ENCODE measurements at regions not wholly inside any gene's neighbourhood (a gene's known extent, or its start where the extent isn't known, plus 50 kb on each side); places are given as distances from the start of the nearest gene placed in this dataset.
A peak's percentile ranks its signal among the peaks of the same experiment; 100 is the strongest.

DNA sequence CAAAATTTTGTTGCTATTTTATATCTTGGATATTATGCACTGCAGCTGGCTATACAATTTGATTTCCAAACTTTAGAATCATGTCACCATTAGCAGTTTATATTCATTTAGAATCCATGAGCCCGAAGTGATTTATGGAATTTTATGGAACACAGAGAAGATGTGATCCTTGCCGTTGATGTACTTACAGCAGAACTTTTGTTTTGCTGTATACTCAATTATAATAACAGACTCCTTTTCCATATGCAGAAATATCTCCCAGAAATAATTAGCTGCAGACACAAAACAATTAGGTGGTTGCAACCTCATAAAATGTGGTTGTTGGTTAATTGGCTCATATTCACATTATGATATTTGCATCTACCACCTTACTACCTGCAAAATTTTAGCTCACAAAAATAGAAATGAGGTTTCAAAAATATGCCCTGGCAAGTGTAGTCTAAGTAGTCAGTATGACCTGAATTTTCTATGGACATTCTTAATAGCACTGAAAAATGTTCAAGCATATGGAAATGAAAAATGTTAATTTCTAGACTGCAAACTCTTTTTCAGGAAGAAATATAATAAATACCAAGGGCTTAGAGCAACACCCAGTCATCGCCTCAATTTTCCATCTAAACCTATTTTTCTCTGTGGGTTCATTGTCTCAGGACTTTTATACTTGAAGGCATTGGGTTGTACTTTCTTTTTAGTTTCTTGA is 997.6 kb downstream of the MCTP2 start:
- intact Hi-C loops (cut with DNase I): no loop called here
- no peak for ATAC-seq

DNA sequence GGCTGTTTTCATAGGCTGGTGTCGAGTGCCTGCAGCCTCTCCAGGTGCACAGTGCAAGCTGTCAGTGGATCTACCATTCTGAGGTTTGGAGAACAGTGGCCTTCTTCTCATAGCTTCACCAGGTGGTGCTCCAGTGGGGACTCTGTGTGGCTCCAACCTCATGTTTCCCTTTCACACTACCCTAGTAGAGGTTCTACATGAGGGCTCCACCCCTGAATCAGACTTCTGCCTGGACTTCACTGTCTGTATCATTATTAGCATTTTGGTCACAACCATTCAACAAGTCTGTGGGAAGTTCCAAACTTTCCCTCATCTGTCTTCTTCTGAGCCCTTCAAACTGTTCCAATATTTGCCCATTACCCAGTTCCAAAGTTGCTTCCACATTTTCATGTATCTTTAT is 1003.7 kb downstream of the MCTP2 start:
- intact Hi-C loops (cut with DNase I): no loop called here
- ATAC-seq: no peak
- DNase-seq: no peak

More for the DNA sequence above, 997.6 kb downstream of the MCTP2 start:
- DNase-seq: no peak

GRCh38 chr15:95247071-95247984 is 1016.0 kb downstream of the MCTP2 start:
- intact Hi-C loops (cut with DNase I): no loop called here
- DNase-seq: no peak
- ATAC-seq: no peak

- no peak for DNase-seq
- intact Hi-C loops (cut with DNase I): no loop called here
- no peak for ATAC-seq
Measured at GRCh38 chr15:95249524-95249923, 1018.2 kb downstream of the MCTP2 start.

- no peak for DNase-seq
- intact Hi-C loops (cut with DNase I): loop anchor here in 1 of 2 donors (10.0 kb wide), 1 partner anchor 1982 kb away; no protein-coding TSS in a partner anchor
- no peak for ATAC-seq
Measured at GRCh38 chr15:95252404-95252803, 1021.0 kb downstream of the MCTP2 start.

DNA sequence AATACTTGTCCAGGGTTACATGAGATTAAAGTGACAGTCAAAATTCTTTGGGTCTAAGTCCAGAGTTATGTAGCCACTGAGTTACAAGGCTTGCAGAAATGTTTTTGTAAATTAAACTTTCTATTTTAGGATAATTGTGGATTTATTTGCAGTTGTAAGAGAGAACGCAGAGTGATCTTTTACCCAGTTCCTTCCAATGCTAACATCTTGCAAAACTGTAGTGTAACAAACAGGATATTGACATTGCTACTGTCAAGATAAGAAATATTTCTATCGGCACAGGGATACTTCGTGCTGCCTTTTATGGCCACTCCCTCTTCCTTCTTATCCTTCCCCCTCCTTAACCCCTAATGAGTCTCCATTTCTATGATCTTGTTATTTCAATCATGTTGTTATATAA is 1022.9 kb downstream of the MCTP2 start:
- DNase-seq: no peak
- ATAC-seq: no peak

GRCh38 chr15:95259513-95259912 is 1028.2 kb downstream of the MCTP2 start:
- ATAC-seq: peak; percentile 78 to 85
- intact Hi-C loops (cut with DNase I): loop anchor here in 1 of 2 donors (5.0 to 10.0 kb wide), 3 partner anchors 1088 to 1975 kb away; no protein-coding TSS in a partner anchor
- DNase-seq: peak; percentile 68

More for the DNA sequence above, 1022.9 kb downstream of the MCTP2 start:
- intact Hi-C loops (cut with DNase I): loop anchor here in 1 of 2 donors (10.0 kb wide), 1 partner anchor 1981 kb away; no protein-coding TSS in a partner anchor

GRCh38 chr15:95259965-95260364 is 1028.6 kb downstream of the MCTP2 start:
- peak; percentile 48 for DNase-seq
- intact Hi-C loops (cut with DNase I): loop anchor here (5.0 to 10.0 kb wide), 4 partner anchors 1065 to 1975 kb away; no protein-coding TSS in a partner anchor
- ATAC-seq: peak; percentile 69 to 78

DNA sequence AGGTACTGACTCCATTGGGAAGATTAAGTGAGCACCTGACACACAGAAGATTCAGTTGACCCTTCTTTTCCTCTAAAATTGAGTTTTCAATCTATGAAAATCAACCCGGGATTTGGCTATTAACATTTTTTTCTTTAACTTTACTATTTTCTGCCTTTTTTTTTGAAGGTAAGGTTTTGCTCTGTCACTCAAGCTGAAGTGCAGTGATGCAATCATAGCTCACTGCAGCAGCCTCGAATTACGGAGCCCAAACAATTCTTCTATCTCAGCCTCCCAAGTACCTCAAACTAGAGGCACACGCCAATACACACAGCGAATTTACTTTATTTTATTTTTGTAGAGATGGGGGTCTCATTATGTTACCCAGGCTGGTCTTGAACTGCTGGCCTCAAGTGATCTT is 1029.5 kb downstream of the MCTP2 start:
- intact Hi-C loops (cut with DNase I): loop anchor here in 1 of 2 donors (10.0 kb wide), 1 partner anchor 1064 kb away; no protein-coding TSS in a partner anchor
- no peak for DNase-seq
- ATAC-seq: no peak

GRCh38 chr15:95261546-95261945 is 1030.2 kb downstream of the MCTP2 start:
- no peak for DNase-seq
- no peak for ATAC-seq
- intact Hi-C loops (cut with DNase I): loop anchor here in 1 of 2 donors (10.0 kb wide), 1 partner anchor 1063 kb away; no protein-coding TSS in a partner anchor

DNA sequence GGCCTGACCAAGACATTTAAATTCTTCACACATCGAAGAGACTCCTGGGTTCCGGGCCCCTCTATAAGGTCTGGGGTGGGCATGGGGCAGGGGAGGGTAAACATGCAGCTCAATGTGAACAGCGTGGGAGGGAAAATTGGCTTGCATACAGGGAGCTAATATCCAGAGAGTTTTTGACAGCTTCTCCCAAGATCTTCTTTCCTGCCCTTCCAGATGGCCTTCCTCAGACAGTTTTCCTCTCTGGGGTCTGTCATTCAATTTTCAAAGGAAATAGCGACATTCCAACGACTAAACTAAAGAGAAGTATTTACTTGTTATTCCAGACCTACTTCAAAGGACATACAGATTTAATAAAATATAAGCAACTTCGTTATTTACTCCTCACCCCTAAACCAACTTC is 1030.6 kb downstream of the MCTP2 start:
- intact Hi-C loops (cut with DNase I): loop anchor here in 1 of 2 donors (10.0 kb wide), 1 partner anchor 1063 kb away; no protein-coding TSS in a partner anchor
- ATAC-seq: no peak
- no peak for DNase-seq

DNA sequence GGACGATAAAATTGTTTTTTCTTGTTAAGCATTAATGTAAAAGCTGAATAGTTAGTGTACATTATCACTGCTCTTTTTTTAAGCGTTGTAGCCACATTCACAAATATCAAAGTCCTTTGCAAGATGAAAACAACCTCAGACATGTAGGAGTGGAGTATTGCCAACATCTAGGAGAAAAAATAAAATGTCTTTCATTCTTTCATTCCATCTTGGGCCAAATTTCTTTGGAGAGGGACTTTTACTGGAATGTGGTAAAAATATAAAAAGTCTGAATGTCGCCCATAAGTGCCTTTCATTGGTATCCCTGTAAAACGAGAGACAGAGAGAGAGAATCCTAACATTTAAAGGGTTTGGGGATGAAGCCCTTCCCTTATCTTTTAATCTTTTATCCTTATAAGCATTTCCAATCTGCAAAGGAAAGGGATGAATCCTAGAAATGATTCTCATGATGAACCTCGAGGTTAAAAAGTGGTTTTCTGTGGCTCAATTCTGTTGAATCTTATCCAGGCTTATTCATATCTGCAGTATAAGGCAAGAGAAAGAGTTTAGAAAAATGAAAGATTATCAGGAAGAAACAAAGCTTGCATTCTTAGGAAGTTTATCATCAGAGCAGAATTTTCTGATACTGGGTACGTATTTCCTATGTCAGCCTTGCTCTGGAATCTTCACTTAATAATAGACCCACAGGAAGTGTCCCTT is 1031.7 kb downstream of the MCTP2 start:
- ATAC-seq (no peak), DNase-seq (no peak)
- intact Hi-C loops (cut with DNase I): loop anchor here in 1 of 2 donors (10.0 kb wide), 1 partner anchor 1062 kb away; no protein-coding TSS in a partner anchor

DNA sequence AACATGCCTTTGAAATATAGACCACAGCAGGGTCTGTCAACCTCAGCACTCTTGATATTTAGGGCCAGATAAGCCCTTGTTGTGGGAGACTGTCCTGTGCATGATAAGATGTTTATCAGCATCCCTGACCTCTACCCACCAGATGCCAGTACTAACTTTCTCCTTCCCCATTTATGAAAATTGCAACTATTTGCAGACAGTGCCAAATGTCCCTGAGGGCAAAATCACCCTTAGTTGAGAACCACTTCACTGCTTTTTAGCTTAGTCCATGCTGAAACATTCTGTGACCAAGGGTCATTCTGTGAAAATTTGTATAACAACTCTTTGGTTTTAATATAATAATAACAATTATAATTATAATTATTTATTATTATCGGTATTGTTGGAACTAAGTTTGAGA is 1032.4 kb downstream of the MCTP2 start:
- intact Hi-C loops (cut with DNase I): loop anchor here in 1 of 2 donors (10.0 kb wide), 1 partner anchor 1061 kb away; no protein-coding TSS in a partner anchor

GRCh38 chr15:95265419-95265997 is 1034.1 kb downstream of the MCTP2 start:
- DNase-seq: no peak
- ATAC-seq: no peak
- intact Hi-C loops (cut with DNase I): loop anchor here in 1 of 2 donors (10.0 kb wide), 1 partner anchor 1059 kb away; no protein-coding TSS in a partner anchor

More for the DNA sequence above, 1032.4 kb downstream of the MCTP2 start:
- ATAC-seq (no peak), DNase-seq (no peak)

GRCh38 chr15:95266451-95267061 is 1035.2 kb downstream of the MCTP2 start:
- intact Hi-C loops (cut with DNase I): loop anchor here in 1 of 2 donors (10.0 kb wide), 1 partner anchor 1058 kb away; no protein-coding TSS in a partner anchor
- peak; percentile 56 to 58 for ATAC-seq
- no peak for DNase-seq

DNA sequence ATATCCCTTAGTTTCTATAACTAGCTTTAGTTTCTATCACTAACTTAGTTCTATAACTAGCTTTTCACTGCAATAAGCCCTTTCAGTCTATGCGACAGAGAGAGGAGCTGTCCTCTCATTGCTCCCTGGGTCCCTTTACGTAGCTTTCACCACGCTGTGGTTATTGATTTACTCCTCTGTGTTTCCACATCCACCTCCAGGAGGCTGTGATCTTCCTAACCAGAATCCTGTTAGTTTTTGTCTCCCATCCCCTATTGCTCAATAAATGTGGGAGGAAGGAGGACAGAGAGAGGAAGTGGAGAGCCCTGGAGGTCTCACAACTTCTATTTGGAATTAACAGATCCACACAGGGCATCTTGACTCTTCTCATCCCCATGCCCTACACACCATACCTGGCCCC is 1036.1 kb downstream of the MCTP2 start:
- ATAC-seq: no peak
- no peak for DNase-seq
- intact Hi-C loops (cut with DNase I): loop anchor here in 1 of 2 donors (10.0 kb wide), 1 partner anchor 1057 kb away; no protein-coding TSS in a partner anchor

DNA sequence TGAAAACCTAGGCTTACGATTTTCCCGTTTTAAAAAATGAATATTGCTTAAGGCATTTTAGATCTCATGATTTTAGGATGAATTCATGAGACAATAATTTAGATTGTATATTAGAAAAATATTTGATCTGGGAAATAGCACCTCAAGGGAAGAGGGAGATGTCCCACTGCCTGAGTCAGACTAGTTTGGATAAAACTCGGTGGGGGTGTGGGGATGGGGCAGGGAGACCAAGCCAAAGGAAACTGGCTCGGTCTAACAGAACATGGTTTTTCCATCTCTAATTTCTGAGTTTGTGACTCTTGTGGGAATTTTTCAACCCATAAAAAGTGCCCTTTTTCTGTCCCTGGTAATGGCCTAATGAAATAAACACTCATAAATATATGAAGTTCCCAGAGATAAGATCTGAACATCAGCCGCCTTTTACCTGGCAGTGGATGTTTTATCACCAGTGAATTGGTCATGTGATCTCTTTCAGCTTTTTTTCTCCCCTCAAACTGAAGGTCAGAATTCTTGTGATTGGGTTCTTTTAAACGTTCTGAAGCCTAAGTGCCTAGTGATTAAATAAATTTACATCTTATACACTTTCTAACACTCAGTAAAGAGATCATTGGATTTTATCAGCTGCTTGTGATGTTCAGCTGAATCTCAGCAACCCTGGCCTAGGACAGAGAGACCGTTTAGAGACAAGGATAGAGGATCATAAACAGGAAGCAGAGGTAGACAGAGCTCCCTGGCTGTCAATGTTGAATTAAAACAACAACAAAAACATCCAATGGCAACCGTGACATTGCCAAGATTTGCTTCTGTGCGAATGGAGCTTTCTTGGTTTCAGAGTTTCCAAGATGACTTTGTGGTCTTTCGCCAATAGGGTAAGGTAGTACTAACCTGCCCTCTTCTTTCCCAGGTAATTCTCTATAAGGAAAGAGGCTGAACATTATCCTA is 1038.2 kb downstream of the MCTP2 start:
- no peak for DNase-seq
- no peak for ATAC-seq
- intact Hi-C loops (cut with DNase I): loop anchor here in 1 of 2 donors (10.0 kb wide), 1 partner anchor 1055 kb away; no protein-coding TSS in a partner anchor

Measured in left cardiac atrium (tissue), 4 donors.